Calu3 (cell line): ENCODE measurements at regions not wholly inside any gene's neighbourhood (a gene's known extent, or its start where the extent isn't known, plus 50 kb on each side); places are given as distances from the start of the nearest gene placed in this dataset.

ENCODE experiments used
- BruUV-seq: library from RNA; stranded (reverse); fragments of 400-500 nt; replicated peaks from 2 replicates; lab custom pipeline; 2021; lab: Mats Ljungman, UMichigan
- CTCF ChIA-PET: fragments of 300-600 bp; sonication (Branson Sonifier 250); formaldehyde crosslinking; loops from one replicate; lab custom pipeline; 2022; ENCODE audit warnings: antibody characterized with exemption; lab: Charles Lee
- DNase-seq: peaks from one replicate; pipeline ENCODE4 v3.0.0; 2022
- H3K27ac Mint-ChIP-seq: one replicate; pipeline ENCODE4 v1.8.0; 2022; ENCODE audit warnings: mixed read lengths; ENCODE audit not compliant: unreplicated experiment
- H3K27me3 Mint-ChIP-seq: one replicate; pipeline ENCODE4 v1.8.0; 2022; ENCODE audit warnings: mixed read lengths; ENCODE audit not compliant: unreplicated experiment
- H3K36me3 Mint-ChIP-seq: one replicate; pipeline ENCODE4 v1.8.0; 2022; ENCODE audit warnings: mild to moderate bottlenecking, moderate library complexity, mixed read lengths; ENCODE audit not compliant: insufficient read depth, unreplicated experiment
- H3K4me1 Mint-ChIP-seq: one replicate; pipeline ENCODE4 v1.8.0; 2022; ENCODE audit warnings: mild to moderate bottlenecking, low read depth, mixed read lengths; ENCODE audit not compliant: unreplicated experiment
- H3K4me3 Mint-ChIP-seq: one replicate; pipeline ENCODE4 v1.8.0; 2022; ENCODE audit warnings: mild to moderate bottlenecking, low read depth, moderate library complexity, mixed read lengths; ENCODE audit not compliant: unreplicated experiment
- H3K9me3 Mint-ChIP-seq: one replicate; pipeline ENCODE4 v1.8.0; 2022; ENCODE audit warnings: low read depth, mixed read lengths; ENCODE audit not compliant: unreplicated experiment
- intact Hi-C: fragments of 100-400 bp; cut with micrococcal nuclease; formaldehyde crosslinking; loops from one replicate; pipeline ENCODE4 v1.10.0; 2022; ENCODE audit not compliant: unreplicated experiment
- TF ChIP-seq, protein P1 (sequence below): fragments of 200-600 bp; IDR thresholded peaks from one replicate; pipeline ENCODE4 v1.8.0; 2022; ENCODE audit warnings: antibody characterized with exemption; ENCODE audit not compliant: unreplicated experiment

- DNase-seq, result no peak
- Mint-ChIP-seq H3K9me3 (no peaks in the 10 kb centered on the region), H3K36me3 (no peaks in the 10 kb centered on the region), H3K4me3 (no peak overlapping the region), H3K4me1 (no peaks in the 10 kb centered on the region), H3K27me3 (no peaks in the 10 kb centered on the region), H3K27ac (no peak overlapping the region)
- intact Hi-C loops, result no loop called here
- CTCF ChIA-PET, result no interaction called here
- no TSS peak for BruUV-seq
- TF ChIP-seq, protein P1, sequence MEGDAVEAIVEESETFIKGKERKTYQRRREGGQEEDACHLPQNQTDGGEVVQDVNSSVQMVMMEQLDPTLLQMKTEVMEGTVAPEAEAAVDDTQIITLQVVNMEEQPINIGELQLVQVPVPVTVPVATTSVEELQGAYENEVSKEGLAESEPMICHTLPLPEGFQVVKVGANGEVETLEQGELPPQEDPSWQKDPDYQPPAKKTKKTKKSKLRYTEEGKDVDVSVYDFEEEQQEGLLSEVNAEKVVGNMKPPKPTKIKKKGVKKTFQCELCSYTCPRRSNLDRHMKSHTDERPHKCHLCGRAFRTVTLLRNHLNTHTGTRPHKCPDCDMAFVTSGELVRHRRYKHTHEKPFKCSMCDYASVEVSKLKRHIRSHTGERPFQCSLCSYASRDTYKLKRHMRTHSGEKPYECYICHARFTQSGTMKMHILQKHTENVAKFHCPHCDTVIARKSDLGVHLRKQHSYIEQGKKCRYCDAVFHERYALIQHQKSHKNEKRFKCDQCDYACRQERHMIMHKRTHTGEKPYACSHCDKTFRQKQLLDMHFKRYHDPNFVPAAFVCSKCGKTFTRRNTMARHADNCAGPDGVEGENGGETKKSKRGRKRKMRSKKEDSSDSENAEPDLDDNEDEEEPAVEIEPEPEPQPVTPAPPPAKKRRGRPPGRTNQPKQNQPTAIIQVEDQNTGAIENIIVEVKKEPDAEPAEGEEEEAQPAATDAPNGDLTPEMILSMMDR, result no peak
Observed at GRCh38 chr5:120738568-120738967, 274.5 kb downstream of the PRR16 start.

DNA sequence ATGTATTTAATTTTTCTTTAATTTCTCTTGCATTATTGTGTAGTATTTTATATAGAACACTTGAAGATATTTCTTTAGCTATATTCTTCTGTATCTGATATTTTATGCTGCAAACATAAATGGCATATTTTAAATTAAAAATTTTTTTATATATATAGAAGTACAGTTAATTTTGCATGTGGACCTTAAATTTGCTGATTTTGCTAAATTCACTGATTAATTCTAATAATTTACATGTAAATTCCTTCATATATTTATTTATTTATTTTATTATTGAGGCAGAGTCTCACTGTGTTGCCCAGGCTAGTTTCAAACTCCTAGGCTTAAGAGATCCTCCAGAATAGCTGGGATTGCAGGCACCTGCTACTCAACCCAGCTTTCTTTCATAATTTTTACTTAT is 276.9 kb downstream of the PRR16 start:
- Mint-ChIP-seq H3K27ac (no peak overlapping the region), H3K27me3 (no peaks in the 10 kb centered on the region), H3K4me1 (no peaks in the 10 kb centered on the region), H3K9me3 (no peaks in the 10 kb centered on the region), H3K36me3 (no peaks in the 10 kb centered on the region), H3K4me3 (no peak overlapping the region)
- CTCF ChIA-PET, result no interaction called here
- intact Hi-C loops, result no loop called here
- TF ChIP-seq, protein P1, result no peak
- DNase-seq, result no peak
- no TSS peak for BruUV-seq

GRCh38 chr5:120748474-120748873 is 284.4 kb downstream of the PRR16 start:
- Mint-ChIP-seq H3K27me3 (no peaks in the 10 kb centered on the region), H3K4me3 (no peak overlapping the region), H3K4me1 (no peaks in the 10 kb centered on the region), H3K36me3 (no peaks in the 10 kb centered on the region), H3K27ac (no peak overlapping the region), H3K9me3 (no peaks in the 10 kb centered on the region)
- intact Hi-C loops, result no loop called here
- CTCF ChIA-PET, result no interaction called here
- DNase-seq, result no peak
- TF ChIP-seq, protein P1, result no peak
- BruUV-seq, result no TSS peak

- Mint-ChIP-seq H3K9me3 (no peaks in the 10 kb centered on the region), H3K27ac (no peak overlapping the region), H3K4me1 (no peaks in the 10 kb centered on the region), H3K4me3 (no peak overlapping the region), H3K36me3 (no peaks in the 10 kb centered on the region), H3K27me3 (no peaks in the 10 kb centered on the region)
- DNase-seq, result no peak
- intact Hi-C loops, result no loop called here
- CTCF ChIA-PET, result no interaction called here
- TF ChIP-seq, protein P1, result no peak
- BruUV-seq, result no TSS peak
Observed at GRCh38 chr5:120749737-120750136, 285.6 kb downstream of the PRR16 start.
